Natural killer cell (primary cell): ENCODE measurements at regions not wholly inside any gene's neighbourhood (a gene's known extent, or its start where the extent isn't known, plus 50 kb on each side); places are given as distances from the start of the nearest gene placed in this dataset.
"Not testable (repeated sequence)": the region's sequence is repeated elsewhere in the genome, so short reads cannot be mapped to it uniquely, and the experiment has no call there.

Source experiments
- ATAC-seq, 3 donors: fragments of 150-1000 bp in 2 of 3; fragments of 200-7000 bp in 1 of 3; cut with Tn5 transposase; 1 replicate in 1 of 3; 2 replicates in 2 of 3; pipeline ENCODE4 v1.10.0; 2021; ENCODE audit warnings: mild to moderate bottlenecking in 2 of 3, moderate library complexity in 2 of 3
- DNase-seq, 2 donors: peaks; one replicate each; pipeline versions ENCODE4 v3.0.0 to v3.0.0-alpha.2; 2013 to 2021; ENCODE audit warnings: mixed read lengths in 1 of 2
- H3K27ac ChIP-seq: one replicate; pipeline ENCODE4 v1.5.1; 2013; ENCODE audit warnings: mild to moderate bottlenecking, low read length
- H3K27me3 ChIP-seq: one replicate; pipeline ENCODE4 v1.6.1; 2013; ENCODE audit warnings: low read length; ENCODE audit not compliant: control insufficient read depth, insufficient read depth
- H3K36me3 ChIP-seq: one replicate; pipeline ENCODE4 v1.6.1; 2013; ENCODE audit warnings: low read length; ENCODE audit not compliant: control insufficient read depth, insufficient read depth
- H3K4me1 ChIP-seq: one replicate; pipeline ENCODE4 v1.6.1; 2013; ENCODE audit warnings: low read length; ENCODE audit not compliant: control insufficient read depth, insufficient read depth
- H3K4me3 ChIP-seq: one replicate; pipeline ENCODE4 v1.5.1; 2013; ENCODE audit warnings: low read length
- H3K9me3 ChIP-seq: one replicate; pipeline ENCODE4 v1.6.1; 2013; ENCODE audit warnings: low read length; ENCODE audit not compliant: control insufficient read depth, insufficient read depth
- H3K27ac Mint-ChIP-seq, 2 donors: one replicate each; pipeline ENCODE4 v1.8.0; 2022; ENCODE audit warnings: mild to moderate bottlenecking in 2 of 2, mixed read lengths in 2 of 2, moderate library complexity in 1 of 2
- H3K27me3 Mint-ChIP-seq, 2 donors: one replicate each; pipeline ENCODE4 v1.8.0; 2022; ENCODE audit warnings: low read depth in 2 of 2, mixed read lengths in 2 of 2
- H3K36me3 Mint-ChIP-seq: one replicate; pipeline ENCODE4 v1.8.0; 2022; ENCODE audit warnings: mixed read lengths
- H3K4me1 Mint-ChIP-seq, 2 donors: one replicate each; pipeline ENCODE4 v1.8.0; 2022; ENCODE audit warnings: mixed read lengths in 2 of 2
- H3K4me3 Mint-ChIP-seq: one replicate; pipeline ENCODE4 v1.8.0; 2022; ENCODE audit warnings: mild to moderate bottlenecking, moderate library complexity, mixed read lengths
- H3K9me3 Mint-ChIP-seq, 2 donors: one replicate each; pipeline ENCODE4 v1.8.0; 2022; ENCODE audit warnings: mixed read lengths in 2 of 2
- CTCF ChIP-seq: fragments of 200-600 bp; IDR thresholded peaks from one replicate; pipeline ENCODE4 v1.8.0; 2022; ENCODE audit warnings: antibody characterized with exemption
- WGBS: methylation state at CpG from one replicate; pipeline ENCODE4 v1.1.7; 2013; ENCODE audit warnings: missing lambda C conversion rate; ENCODE audit not compliant: insufficient coverage; 5-methylcytosine and 5-hydroxymethylcytosine counted together
- intact Hi-C: fragments of 100-400 bp; cut with micrococcal nuclease; formaldehyde crosslinking; loops from one replicate; pipeline ENCODE4 v1.14.2; 2022

- no peak overlapping the region for H3K4me3 Mint-ChIP-seq
- Histone ChIP-seq H3K27me3 (no peaks in the 10 kb centered on the region), H3K4me3 (no peak overlapping the region), H3K36me3 (no peaks in the 10 kb centered on the region), H3K4me1 (no peaks in the 10 kb centered on the region), H3K27ac (no peak overlapping the region), H3K9me3 (no peaks in the 10 kb centered on the region)
- DNase-seq (no peak), ATAC-seq (no peak)
- no peaks in the 10 kb centered on the region for H3K4me1 Mint-ChIP-seq
- peaks cover 14% of the 10 kb centered on the region for H3K36me3 Mint-ChIP-seq
- H3K27me3 Mint-ChIP-seq: peaks cover 6 to 12% of the 10 kb centered on the region in 2 donors
- intact Hi-C loops: no loop called here
- WGBS: 86% methylated on average over 1 of the region's 3 CpGs
- peaks cover 3 to 9% of the 10 kb centered on the region in 2 donors for H3K9me3 Mint-ChIP-seq
- no peak for TF ChIP-seq CTCF
- H3K27ac Mint-ChIP-seq: no peak overlapping the region
Observed at GRCh38 chr16:5302372-5303114, 204.9 kb upstream of the EEF2KMT start.

DNA sequence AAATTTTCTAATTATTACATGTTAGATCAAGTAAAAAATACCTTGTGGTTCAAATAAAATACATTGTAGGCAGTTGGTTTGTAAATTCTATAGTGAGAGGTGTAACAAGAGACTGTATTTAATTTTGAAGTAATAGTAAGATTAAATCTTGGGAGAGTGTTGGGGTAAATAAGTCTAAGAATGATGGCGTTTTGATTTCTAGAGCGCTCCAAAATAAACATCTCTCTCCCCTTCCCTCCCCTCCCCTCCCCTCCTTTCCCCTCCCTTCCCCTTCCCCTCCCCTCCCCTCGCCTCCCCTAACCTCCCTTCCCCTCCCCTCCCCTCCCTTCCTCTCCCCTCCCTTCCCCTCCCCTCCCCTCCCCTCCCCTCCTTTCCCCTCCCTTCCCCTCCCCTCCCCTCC lies 200.6 kb upstream of the EEF2KMT start:
- Mint-ChIP-seq H3K9me3 (peaks cover 3 to 9% of the 10 kb centered on the region in 2 donors), H3K27ac (no peak overlapping the region), H3K36me3 (peaks cover 8% of the 10 kb centered on the region), H3K4me3 (no peak overlapping the region), H3K4me1 (no peaks in the 10 kb centered on the region), H3K27me3 (peaks cover 6 to 25% of the 10 kb centered on the region in 2 donors)
- ATAC-seq (no peak), DNase-seq (no peak)
- Histone ChIP-seq H3K27ac (no peak overlapping the region), H3K9me3 (no peaks in the 10 kb centered on the region), H3K4me1 (no peaks in the 10 kb centered on the region), H3K27me3 (no peaks in the 10 kb centered on the region), H3K36me3 (no peaks in the 10 kb centered on the region), H3K4me3 (no peak overlapping the region)
- intact Hi-C loops: no loop called here
- TF ChIP-seq CTCF: no peak
- no CpG with 5 or more reads among the region's 3 CpGs for WGBS

DNA sequence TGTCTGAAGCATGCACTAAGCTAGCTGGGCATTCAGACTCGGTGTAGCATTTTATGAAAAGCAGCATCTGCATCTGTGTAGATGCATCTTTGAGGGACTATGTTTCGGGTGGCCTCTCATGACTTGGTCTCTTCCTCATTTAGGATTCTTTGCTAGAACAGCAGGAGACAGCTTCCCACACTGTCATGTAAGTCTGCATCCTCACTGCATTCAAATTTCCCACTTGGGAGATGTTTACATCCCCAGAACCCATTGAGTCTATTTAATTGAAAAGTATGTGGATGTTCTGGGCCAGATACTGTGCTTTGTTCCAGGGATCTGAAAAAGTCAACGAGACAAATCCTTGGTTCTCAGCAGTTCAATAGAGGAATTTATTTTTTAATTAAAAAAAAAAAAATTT lies 198.6 kb upstream of the EEF2KMT start:
- H3K27me3 Mint-ChIP-seq: peaks cover 6 to 24% of the 10 kb centered on the region in 2 donors
- H3K4me1 Mint-ChIP-seq: no peaks in the 10 kb centered on the region
- no peaks in the 10 kb centered on the region for H3K36me3 Mint-ChIP-seq
- H3K4me3 Mint-ChIP-seq: no peak overlapping the region
- no peaks in the 10 kb centered on the region for H3K27me3 ChIP-seq
- WGBS: 68% methylated on average over 2 of the region's 3 CpGs
- ATAC-seq: no peak
- H3K36me3 ChIP-seq: no peaks in the 10 kb centered on the region
- H3K27ac ChIP-seq: no peak overlapping the region
- H3K4me3 ChIP-seq: no peak overlapping the region
- H3K9me3 Mint-ChIP-seq: peaks cover 3% of the 10 kb centered on the region in 2 donors
- no peak for TF ChIP-seq CTCF
- no peaks in the 10 kb centered on the region for H3K4me1 ChIP-seq
- intact Hi-C loops: no loop called here
- H3K9me3 ChIP-seq: no peaks in the 10 kb centered on the region
- no peak overlapping the region for H3K27ac Mint-ChIP-seq
- DNase-seq: no peak

DNA sequence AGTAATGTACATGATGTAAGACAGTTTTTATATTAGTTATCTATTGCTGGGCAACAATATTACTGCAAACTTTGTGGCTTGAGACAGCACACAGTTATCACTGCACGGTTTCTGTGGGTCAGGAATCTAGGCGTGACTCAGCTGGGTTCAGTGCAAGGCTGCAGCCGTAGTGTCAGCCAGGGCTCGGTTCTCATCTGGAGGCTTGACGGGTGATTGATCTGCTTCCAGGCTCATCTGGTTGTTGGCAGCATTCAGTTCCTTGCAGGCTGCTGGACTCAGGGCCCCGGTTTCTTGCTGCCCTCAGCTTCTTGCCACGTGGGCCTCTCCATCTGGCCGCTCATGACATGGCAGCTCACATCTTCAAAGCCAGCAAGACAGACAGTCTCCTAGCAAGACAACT lies 197.7 kb upstream of the EEF2KMT start:
- H3K4me1 Mint-ChIP-seq, H3K36me3 ChIP-seq, H3K4me3 Mint-ChIP-seq, ATAC-seq, H3K36me3 Mint-ChIP-seq, intact Hi-C loops, H3K27ac ChIP-seq, H3K9me3 Mint-ChIP-seq, H3K27ac Mint-ChIP-seq, H3K4me3 ChIP-seq, H3K4me1 ChIP-seq, H3K27me3 ChIP-seq, DNase-seq, H3K9me3 ChIP-seq: not testable (repeated sequence)
- 67% methylated on average over 8 of the region's 8 CpGs for WGBS
- H3K27me3 Mint-ChIP-seq: peaks cover 0 to 17% of the 10 kb centered on the region in 2 donors

DNA sequence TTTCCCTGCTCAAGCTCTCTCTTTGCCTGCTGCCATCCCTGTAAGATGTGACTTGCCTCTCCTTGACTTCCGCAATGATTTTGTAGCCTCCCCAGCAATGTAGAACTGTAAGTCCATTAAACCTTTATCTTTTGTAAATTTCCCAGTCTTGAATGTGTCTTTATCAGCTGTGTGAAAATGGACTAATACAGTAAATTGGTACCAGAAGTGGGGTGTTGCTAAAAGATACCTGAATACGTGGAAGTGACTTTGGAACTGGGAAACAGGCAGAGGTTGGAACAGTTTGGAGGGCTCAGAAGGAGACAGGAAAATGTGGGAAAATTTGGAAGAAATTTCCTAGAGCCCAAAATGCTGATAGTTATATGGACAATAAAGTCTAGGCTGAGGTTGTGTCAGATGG lies 184.6 kb upstream of the EEF2KMT start:
- not testable (repeated sequence) for H3K4me1 Mint-ChIP-seq, H3K27ac Mint-ChIP-seq, H3K27ac ChIP-seq, H3K9me3 ChIP-seq, H3K27me3 Mint-ChIP-seq, H3K4me3 Mint-ChIP-seq, H3K27me3 ChIP-seq, DNase-seq, H3K4me3 ChIP-seq, ATAC-seq, H3K4me1 ChIP-seq, H3K36me3 ChIP-seq
- WGBS: 91% methylated on average over 2 of the region's 2 CpGs
- Mint-ChIP-seq H3K9me3 (peaks cover 10 to 18% of the 10 kb centered on the region in 2 donors), H3K36me3 (peaks cover 18% of the 10 kb centered on the region)
- intact Hi-C loops: loop anchor here (10.0 kb wide), 1 partner anchor 57 kb away; no protein-coding TSS in a partner anchor
